ENCODE measurements at regions not wholly inside any gene's neighbourhood (a gene's known extent, or its start where the extent isn't known, plus 50 kb on each side); places are given as distances from the start of the nearest gene placed in this dataset.

- TF ChIP-seq CTCF (IDR thresholded peaks at IDR 0.05) (no peak), POLR2A (IDR thresholded peaks at IDR 0.05) (no peak)
These were observed 328.4 kb upstream of the SLC10A2 start for GRCh38 chr13:103394618-103395017.
